ENCODE measurements at regions not wholly inside any gene's neighbourhood (a gene's known extent, or its start where the extent isn't known, plus 50 kb on each side); places are given as distances from the start of the nearest gene placed in this dataset.

GRCh38 chr21:17949421-17949820 is 130.3 kb upstream of the C21orf91 start:
- no TSS peak for BruUV-seq (replicated peaks)
- Histone ChIP-seq H4K20me1 (ENCODE audit: insufficient read depth, low read length) (no peaks in the 10 kb centered on the region), H3K27me3 (ENCODE audit: control insufficient read depth in 1 of 2, insufficient read depth in 2 of 2, low read length in 2 of 2) (no peaks in the 10 kb centered on the region), H3K4me2 (ENCODE audit: low read depth, low read length) (no peak overlapping the region), H3K9me3 (ENCODE audit: low read length) (no peaks in the 10 kb centered on the region), H3K9ac (ENCODE audit: insufficient read depth, low read depth, low read length) (no peak overlapping the region), H3K4me1 (ENCODE audit: insufficient read depth, low read length) (no peaks in the 10 kb centered on the region), H3K27ac (ENCODE audit: extremely low read length, insufficient read depth, low read length) (no peak overlapping the region), H3K36me3 (replicated peaks in 1 of 2; ENCODE audit: control insufficient read depth in 1 of 2, insufficient read depth in 2 of 2, low read length in 2 of 2) (no peaks in the 10 kb centered on the region), H3K4me3 (replicated peaks in 1 of 3; ENCODE audit: insufficient read depth in 1 of 3, low read depth in 2 of 3, low read length in 3 of 3) (no peak overlapping the region), H2AFZ (ENCODE audit: low read length) (no peak overlapping the region), H3K79me2 (ENCODE audit: insufficient read depth, low read length) (no peaks in the 10 kb centered on the region)
- in situ Hi-C loops (cut with HindIII; ENCODE audit: extremely low pct_ligation_motif_present, low pct_unique_long_range_greater_than_20kb) (no loop called here), intact Hi-C loops (cut with micrococcal nuclease; ENCODE audit: unreplicated experiment) (no loop called here)
- CTCF ChIA-PET (ENCODE audit: low intra/inter-chr PET ratio, low total read pairs): no interaction called here
- POLR2A ChIA-PET: no interaction called here
- no peak for DNase-seq (ENCODE audit: low spot score)
- no peak for ATAC-seq
- no peak for FAIRE-seq
- TF ChIP-seq ZNF274 (CRISPR knock-in tag; IDR thresholded peaks at IDR 0.05): no peak
- TF ChIP-seq SMAD3 (CRISPR knock-in tag; IDR thresholded peaks at IDR 0.05): no peak
- no peak for TF ChIP-seq NAIF1 (CRISPR knock-in tag; IDR thresholded peaks at IDR 0.05; ENCODE audit: borderline replicate concordance)
- TF ChIP-seq REL (CRISPR knock-in tag; conservative IDR thresholded peaks at IDR 0.05): no peak
- no peak for TF ChIP-seq RFXAP (CRISPR knock-in tag; IDR thresholded peaks at IDR 0.05; ENCODE audit: borderline replicate concordance)
- TF ChIP-seq REST (IDR thresholded peaks at IDR 0.05; ENCODE audit: borderline replicate concordance in 1 of 2, low read depth in 1 of 2, low read length in 2 of 2): no peak
- no peak for TF ChIP-seq SSRP1 (CRISPR knock-in tag; IDR thresholded peaks at IDR 0.05)
- TF ChIP-seq MAX (IDR thresholded peaks at IDR 0.05): no peak
- no peak for TF ChIP-seq KDM5B (CRISPR knock-in tag; IDR thresholded peaks at IDR 0.05; ENCODE audit: borderline replicate concordance)
- no peak for TF ChIP-seq ASH2L (IDR thresholded peaks at IDR 0.05; ENCODE audit: insufficient read length, low read depth, low read length)
- no peak for TF ChIP-seq STAT6 (CRISPR knock-in tag; IDR thresholded peaks at IDR 0.05; ENCODE audit: borderline replicate concordance)
- TF ChIP-seq ZFP36 (IDR thresholded peaks at IDR 0.05; ENCODE audit: borderline replicate concordance, low read depth, low read length, partially characterized antibody): no peak
- TF ChIP-seq THRA (CRISPR knock-in tag; IDR thresholded peaks at IDR 0.05; ENCODE audit: borderline replicate concordance): no peak

Measured in HepG2 (cell line).